CD4-positive, CD25-positive, alpha-beta regulatory T cell (primary cell): ENCODE measurements at regions not wholly inside any gene's neighbourhood (a gene's known extent, or its start where the extent isn't known, plus 50 kb on each side); places are given as distances from the start of the nearest gene placed in this dataset.

Experiments
- ATAC-seq, 2 donors: fragments of 150-1000 bp; cut with Tn5 transposase; one replicate each; pipeline ENCODE4 v1.10.0; 2021; ENCODE audit warnings: low read depth in 2 of 2, moderate number of reproducible peaks in 2 of 2, moderate library complexity in 1 of 2
- DNase-seq, 3 donors: peaks; one replicate each; pipeline versions ENCODE4 v3.0.0 to v3.0.0-alpha.2; 2012 to 2022; ENCODE audit warnings: mixed read lengths in 1 of 3
- H3K27ac ChIP-seq: one replicate; pipeline ENCODE4 v1.7.0; 2013; ENCODE audit warnings: mild to moderate bottlenecking, low read length; ENCODE audit not compliant: insufficient read depth, poor library complexity, severe bottlenecking
- H3K27me3 ChIP-seq: one replicate; pipeline ENCODE4 v1.7.0; 2013; ENCODE audit warnings: low read length; ENCODE audit not compliant: control insufficient read depth, insufficient read depth
- H3K36me3 ChIP-seq: one replicate; pipeline ENCODE4 v1.7.0; 2013; ENCODE audit warnings: mild to moderate bottlenecking, low read length, moderate library complexity; ENCODE audit not compliant: control insufficient read depth, insufficient read depth
- H3K4me1 ChIP-seq: 2 replicates; pipeline ENCODE4 v1.7.0; 2013; ENCODE audit warnings: mild to moderate bottlenecking, low read length; ENCODE audit not compliant: insufficient read depth, control insufficient read depth, poor library complexity, severe bottlenecking
- H3K4me3 ChIP-seq: one replicate; pipeline ENCODE4 v1.7.0; 2013; ENCODE audit warnings: low read depth, mild to moderate bottlenecking, low read length, moderate library complexity
- H3K9me3 ChIP-seq, 2 experiments: 1 replicate in 1 of 2; 2 replicates in 1 of 2; pipeline ENCODE4 v1.7.0; 2013; ENCODE audit warnings: low read length in 2 of 2, mild to moderate bottlenecking in 1 of 2, moderate library complexity in 1 of 2; ENCODE audit not compliant: control insufficient read depth in 2 of 2
- H3K27ac Mint-ChIP-seq, 3 donors: one replicate each; pipeline ENCODE4 v1.8.0; 2020 to 2022; ENCODE audit warnings: mild to moderate bottlenecking in 3 of 3, mixed read lengths in 3 of 3, moderate library complexity in 2 of 3
- H3K27me3 Mint-ChIP-seq: one replicate; pipeline ENCODE4 v1.8.0; 2022; ENCODE audit warnings: mild to moderate bottlenecking, mixed read lengths
- H3K36me3 Mint-ChIP-seq: one replicate; pipeline ENCODE4 v1.8.0; 2020; ENCODE audit warnings: mixed read lengths
- H3K4me1 Mint-ChIP-seq, 4 donors: one replicate each; pipeline ENCODE4 v1.8.0; 2020 to 2022; ENCODE audit warnings: mixed read lengths in 4 of 4, mild to moderate bottlenecking in 1 of 4
- H3K4me3 Mint-ChIP-seq, 4 donors: one replicate each; pipeline ENCODE4 v1.8.0; 2020 to 2022; ENCODE audit warnings: mild to moderate bottlenecking in 4 of 4, mixed read lengths in 4 of 4, moderate library complexity in 3 of 4
- H3K9me3 Mint-ChIP-seq, 7 donors: one replicate each; pipeline ENCODE4 v1.8.0; 2020 to 2022; ENCODE audit warnings: mixed read lengths in 7 of 7, mild to moderate bottlenecking in 3 of 7, moderate library complexity in 2 of 7

DNA sequence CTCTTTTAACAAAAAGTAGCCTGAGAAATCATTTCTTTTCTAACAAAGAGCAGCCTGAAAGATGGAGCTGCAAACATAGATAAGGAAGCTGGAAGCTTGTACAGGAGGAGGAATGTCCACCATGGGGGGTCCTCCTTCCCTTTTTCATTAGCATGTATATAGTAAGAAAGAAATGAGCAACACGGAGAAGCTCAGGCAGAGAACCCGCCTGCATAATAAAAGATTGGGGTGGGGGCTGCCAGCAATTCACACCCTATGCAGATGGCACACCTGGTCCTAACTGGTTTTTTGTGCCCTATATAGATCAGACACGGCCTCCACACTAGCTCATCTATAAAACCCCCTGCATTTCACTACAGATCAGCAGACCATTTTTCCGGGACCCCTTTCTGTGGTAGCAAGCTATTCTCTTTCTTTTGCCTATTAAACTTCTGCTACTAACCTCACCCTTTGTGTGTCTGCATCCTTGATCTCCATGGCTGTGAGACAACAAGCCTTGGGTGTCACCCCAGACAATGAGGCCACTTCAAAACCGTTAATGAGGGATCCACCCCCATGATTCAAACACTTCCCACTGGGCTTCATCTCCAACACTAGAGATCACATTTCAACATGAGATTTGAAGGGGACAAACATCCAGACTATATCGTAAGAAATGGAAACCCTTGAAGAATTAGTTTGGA, 167.5 kb upstream of the FREM2 start:
- peaks cover 0 to 5% (median 0%) of the 10 kb centered on the region in 7 donors for H3K9me3 Mint-ChIP-seq
- no peaks in the 10 kb centered on the region for H3K27me3 ChIP-seq
- no peaks in the 10 kb centered on the region for H3K27me3 Mint-ChIP-seq
- no peak overlapping the region for H3K27ac ChIP-seq
- DNase-seq (no peak), ATAC-seq (no peak)
- no peak overlapping the region for H3K27ac Mint-ChIP-seq
- H3K4me3 ChIP-seq: no peak overlapping the region
- no peaks in the 10 kb centered on the region for H3K4me1 Mint-ChIP-seq
- no peaks in the 10 kb centered on the region for H3K36me3 ChIP-seq
- no peak overlapping the region for H3K4me3 Mint-ChIP-seq
- no peaks in the 10 kb centered on the region for H3K36me3 Mint-ChIP-seq
- no peaks in the 10 kb centered on the region for H3K4me1 ChIP-seq
- no peaks in the 10 kb centered on the region for H3K9me3 ChIP-seq

GRCh38 chr13:38520041-38520440, 166.8 kb upstream of the FREM2 start:
- Mint-ChIP-seq H3K4me1 (no peaks in the 10 kb centered on the region), H3K27ac (no peak overlapping the region), H3K36me3 (no peaks in the 10 kb centered on the region), H3K27me3 (no peaks in the 10 kb centered on the region), H3K9me3 (peaks cover 0 to 5% (median 0%) of the 10 kb centered on the region in 7 donors), H3K4me3 (no peak overlapping the region)
- Histone ChIP-seq H3K4me1 (no peaks in the 10 kb centered on the region), H3K9me3 (no peaks in the 10 kb centered on the region), H3K4me3 (no peak overlapping the region), H3K27me3 (no peaks in the 10 kb centered on the region), H3K36me3 (no peaks in the 10 kb centered on the region), H3K27ac (no peak overlapping the region)
- ATAC-seq (no peak), DNase-seq (no peak)

DNA sequence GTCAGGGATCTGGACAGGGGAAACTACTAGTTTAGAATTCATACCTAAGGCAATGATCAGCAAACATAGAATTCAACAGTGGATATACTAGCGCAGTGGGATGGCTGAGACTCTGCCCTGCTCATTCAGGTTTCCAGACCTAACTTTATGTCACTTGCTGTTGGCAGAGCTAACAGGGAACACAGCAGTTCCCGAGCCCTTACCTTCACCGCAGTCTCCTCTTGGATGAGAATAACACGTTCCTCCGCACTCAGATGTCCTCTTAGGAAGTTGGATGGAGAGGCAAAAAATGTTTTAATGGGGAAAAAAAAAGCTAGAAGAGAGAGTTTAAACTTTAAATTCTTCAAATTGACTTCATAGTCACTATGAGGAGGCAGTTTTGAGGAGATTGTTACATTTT, 159.7 kb upstream of the FREM2 start:
- Histone ChIP-seq H3K27ac (no peak overlapping the region), H3K27me3 (no peaks in the 10 kb centered on the region), H3K4me3 (no peak overlapping the region), H3K9me3 (no peaks in the 10 kb centered on the region), H3K36me3 (no peaks in the 10 kb centered on the region), H3K4me1 (no peaks in the 10 kb centered on the region)
- Mint-ChIP-seq H3K4me3 (no peak overlapping the region), H3K4me1 (no peaks in the 10 kb centered on the region), H3K27me3 (no peaks in the 10 kb centered on the region), H3K9me3 (peaks cover 0 to 3% (median 0%) of the 10 kb centered on the region in 7 donors), H3K27ac (no peak overlapping the region), H3K36me3 (no peaks in the 10 kb centered on the region)
- ATAC-seq (no peak), DNase-seq (no peak)

GRCh38 chr13:38528986-38529385, 157.9 kb upstream of the FREM2 start:
- no peak for ATAC-seq
- Mint-ChIP-seq H3K27ac (no peak overlapping the region), H3K36me3 (no peaks in the 10 kb centered on the region), H3K4me1 (no peaks in the 10 kb centered on the region), H3K9me3 (peaks cover 0 to 3% (median 0%) of the 10 kb centered on the region in 7 donors), H3K4me3 (no peak overlapping the region), H3K27me3 (no peaks in the 10 kb centered on the region)
- no peaks in the 10 kb centered on the region for H3K36me3 ChIP-seq
- no peaks in the 10 kb centered on the region for H3K4me1 ChIP-seq
- no peaks in the 10 kb centered on the region for H3K27me3 ChIP-seq
- H3K9me3 ChIP-seq: no peaks in the 10 kb centered on the region
- no peak for DNase-seq
- no peak overlapping the region for H3K27ac ChIP-seq
- no peak overlapping the region for H3K4me3 ChIP-seq

DNA sequence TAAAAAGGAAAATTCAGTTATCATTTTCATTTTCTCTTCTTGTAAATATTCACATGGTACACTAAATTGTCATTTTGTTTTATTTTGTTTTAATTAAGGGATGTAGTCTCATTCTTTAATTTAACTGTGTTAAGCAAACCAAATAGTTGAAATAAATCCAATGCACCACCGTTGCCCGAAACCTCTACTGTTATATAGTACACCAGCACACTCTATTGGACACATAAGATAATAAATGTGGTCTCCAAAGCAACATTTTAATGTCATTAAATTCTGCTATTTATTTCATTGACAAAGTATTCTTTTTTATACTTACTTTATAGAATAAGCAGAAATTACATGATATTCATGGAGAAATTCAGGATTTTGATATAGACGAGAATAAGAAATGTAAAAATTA, 156.4 kb upstream of the FREM2 start:
- no peaks in the 10 kb centered on the region for H3K4me1 ChIP-seq
- H3K9me3 ChIP-seq: no peaks in the 10 kb centered on the region
- DNase-seq (no peak), ATAC-seq (no peak)
- no peak overlapping the region for H3K27ac Mint-ChIP-seq
- no peak overlapping the region for H3K4me3 ChIP-seq
- H3K9me3 Mint-ChIP-seq: peaks cover 0 to 1% (median 0%) of the 10 kb centered on the region in 7 donors
- no peaks in the 10 kb centered on the region for H3K4me1 Mint-ChIP-seq
- H3K27me3 ChIP-seq: no peaks in the 10 kb centered on the region
- no peaks in the 10 kb centered on the region for H3K36me3 Mint-ChIP-seq
- no peak overlapping the region for H3K4me3 Mint-ChIP-seq
- H3K36me3 ChIP-seq: no peaks in the 10 kb centered on the region
- no peak overlapping the region for H3K27ac ChIP-seq
- no peaks in the 10 kb centered on the region for H3K27me3 Mint-ChIP-seq

GRCh38 chr13:38535261-38535660, 151.6 kb upstream of the FREM2 start:
- no peaks in the 10 kb centered on the region for H3K4me1 ChIP-seq
- H3K9me3 ChIP-seq: no peaks in the 10 kb centered on the region
- no peak overlapping the region for H3K27ac ChIP-seq
- no peaks in the 10 kb centered on the region for H3K27me3 ChIP-seq
- H3K36me3 ChIP-seq: no peaks in the 10 kb centered on the region
- Mint-ChIP-seq H3K36me3 (no peaks in the 10 kb centered on the region), H3K27ac (no peak overlapping the region), H3K4me1 (no peaks in the 10 kb centered on the region), H3K9me3 (peaks cover 0 to 3% (median 0%) of the 10 kb centered on the region in 7 donors), H3K27me3 (no peaks in the 10 kb centered on the region), H3K4me3 (no peak overlapping the region)
- DNase-seq (no peak), ATAC-seq (no peak)
- H3K4me3 ChIP-seq: no peak overlapping the region

DNA sequence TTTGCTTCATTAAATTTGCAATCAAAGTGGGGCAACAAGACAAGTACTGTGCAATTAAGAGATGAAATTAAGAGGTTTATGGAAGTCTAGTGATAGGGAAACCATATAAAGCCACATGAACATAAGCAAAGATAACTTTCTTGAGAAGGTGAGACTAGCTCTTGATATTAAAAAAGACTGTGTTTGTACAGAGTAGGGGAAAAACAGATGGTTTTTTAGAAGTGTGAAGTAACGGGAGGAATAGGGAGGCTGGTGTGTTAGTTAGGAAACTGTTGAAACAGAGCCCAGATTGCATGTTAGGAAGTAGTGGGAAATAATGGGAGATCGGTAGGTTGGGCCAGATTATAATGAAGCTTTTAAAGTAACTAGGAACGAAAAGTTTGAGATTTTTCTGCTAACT, 149.8 kb upstream of the FREM2 start:
- peaks cover 0 to 2% (median 0%) of the 10 kb centered on the region in 7 donors for H3K9me3 Mint-ChIP-seq
- no peak overlapping the region for H3K27ac Mint-ChIP-seq
- no peaks in the 10 kb centered on the region for H3K36me3 Mint-ChIP-seq
- no peaks in the 10 kb centered on the region for H3K4me1 ChIP-seq
- no peaks in the 10 kb centered on the region for H3K4me1 Mint-ChIP-seq
- no peak overlapping the region for H3K4me3 ChIP-seq
- DNase-seq (no peak), ATAC-seq (no peak)
- H3K36me3 ChIP-seq: no peaks in the 10 kb centered on the region
- H3K27me3 ChIP-seq: no peaks in the 10 kb centered on the region
- no peaks in the 10 kb centered on the region for H3K9me3 ChIP-seq
- no peak overlapping the region for H3K27ac ChIP-seq
- H3K4me3 Mint-ChIP-seq: no peak overlapping the region
- no peaks in the 10 kb centered on the region for H3K27me3 Mint-ChIP-seq

DNA sequence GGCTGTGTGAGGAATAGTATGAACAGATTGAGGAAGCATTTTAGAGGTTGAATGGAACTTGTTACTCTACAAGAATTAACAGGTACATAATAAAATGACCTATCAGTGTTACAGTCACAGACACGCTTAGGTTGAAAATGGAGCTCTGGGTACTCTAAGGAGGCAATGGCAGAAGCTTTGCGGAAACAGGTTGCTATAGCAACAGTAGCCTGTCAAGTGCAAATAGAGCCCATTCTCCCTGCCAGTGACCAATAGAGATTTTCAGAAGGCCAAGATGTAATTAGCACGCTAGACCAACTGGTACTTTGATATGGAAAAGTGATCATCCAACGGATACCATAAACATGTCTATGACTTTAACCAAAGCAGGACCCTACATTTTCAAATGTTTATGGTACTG, 148.5 kb upstream of the FREM2 start:
- H3K27me3 Mint-ChIP-seq: no peaks in the 10 kb centered on the region
- H3K4me1 Mint-ChIP-seq: no peaks in the 10 kb centered on the region
- ATAC-seq: no peak

More for the DNA sequence above, 148.5 kb upstream of the FREM2 start:
- Histone ChIP-seq H3K9me3 (no peaks in the 10 kb centered on the region), H3K27me3 (no peaks in the 10 kb centered on the region), H3K27ac (no peak overlapping the region), H3K36me3 (no peaks in the 10 kb centered on the region), H3K4me3 (no peak overlapping the region), H3K4me1 (no peaks in the 10 kb centered on the region)
- Mint-ChIP-seq H3K9me3 (peaks cover 0 to 2% (median 0%) of the 10 kb centered on the region in 7 donors), H3K27ac (no peak overlapping the region), H3K36me3 (no peaks in the 10 kb centered on the region), H3K4me3 (no peak overlapping the region)
- no peak for DNase-seq
